Glomerular visceral epithelial cell (primary cell): ENCODE measurements at regions not wholly inside any gene's neighbourhood (a gene's known extent, or its start where the extent isn't known, plus 50 kb on each side); places are given as distances from the start of the nearest gene placed in this dataset.

Source experiments
- DNase-seq: peaks from one replicate; pipeline ENCODE4 v3.0.0-alpha.2; 2016; ENCODE audit errors: extremely low spot score

DNA sequence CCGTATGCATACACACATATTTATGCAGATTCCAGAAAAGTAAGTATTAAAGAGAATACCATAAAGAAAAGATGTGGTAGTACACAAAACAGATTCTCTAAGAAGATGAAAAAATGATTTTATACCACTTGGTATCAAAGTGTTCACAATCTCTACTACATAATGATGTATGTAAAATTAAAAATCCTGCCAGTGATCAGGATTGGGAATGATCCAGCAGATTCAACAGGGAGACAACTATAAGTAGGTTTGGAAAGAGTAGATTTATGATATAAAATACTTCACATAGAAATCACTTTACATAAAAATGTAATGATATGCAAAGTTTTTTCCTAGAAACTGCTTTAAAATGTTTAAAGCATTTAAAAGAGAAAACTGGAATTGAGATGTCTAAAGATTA is 447.0 kb downstream of the CNTNAP4 start:
- DNase-seq = no peak

DNA sequence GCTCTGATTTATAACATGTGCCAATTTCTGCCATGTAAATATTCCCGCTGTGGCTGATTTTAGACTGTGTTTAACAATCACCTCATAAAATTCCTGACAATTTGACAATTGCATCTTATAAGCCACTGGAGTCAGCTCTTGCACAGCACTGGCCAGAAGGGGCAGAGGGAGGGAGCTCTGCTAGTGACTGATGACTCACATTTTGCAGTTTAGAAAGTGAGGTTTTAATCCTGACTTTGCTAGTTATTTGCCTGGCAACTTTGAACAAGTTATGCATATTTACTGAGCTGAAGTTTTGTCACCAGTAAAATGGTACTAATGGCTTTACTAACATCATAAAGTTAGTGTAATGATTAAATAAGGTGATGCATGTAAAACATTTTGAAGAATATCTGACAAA is 452.3 kb downstream of the CNTNAP4 start:
- DNase-seq = no peak

DNA sequence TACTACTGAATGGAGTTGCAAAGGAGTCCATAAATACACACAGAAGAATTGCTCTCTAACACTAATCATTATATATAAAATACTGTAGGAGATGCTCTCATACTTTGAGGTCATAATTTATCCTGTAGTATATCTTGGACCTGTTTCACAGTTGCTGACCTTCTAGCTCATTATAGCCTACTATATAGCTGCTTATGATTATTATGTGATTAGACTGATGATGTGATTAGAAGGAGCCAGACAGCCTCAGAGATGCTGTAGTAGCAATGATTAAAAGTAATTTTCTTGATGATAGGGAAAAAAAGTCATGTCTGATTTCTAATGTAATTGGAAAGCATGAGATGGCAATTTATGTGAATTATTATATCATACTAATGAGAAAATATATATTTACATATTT is 455.7 kb downstream of the CNTNAP4 start:
- DNase-seq = no peak

DNA sequence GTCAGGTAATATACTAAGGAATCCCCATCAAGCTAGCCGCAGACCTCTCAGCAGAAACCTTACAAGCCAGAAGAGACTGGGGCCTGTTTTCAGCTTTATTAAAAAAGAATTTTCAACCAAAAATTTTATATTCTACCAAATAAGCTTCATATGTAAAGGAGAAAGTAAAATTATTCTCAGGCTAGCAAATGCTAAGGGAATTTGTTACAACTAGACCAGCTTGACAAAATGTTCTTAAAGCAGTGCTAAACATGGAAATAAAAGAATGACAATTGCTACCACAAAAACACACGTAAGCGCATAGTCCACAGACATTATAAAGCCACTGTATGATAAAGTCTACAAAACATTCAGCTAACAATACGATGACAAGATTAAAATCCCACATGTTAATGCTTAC is 449.4 kb upstream of the MON1B start:
- DNase-seq = no peak

DNA sequence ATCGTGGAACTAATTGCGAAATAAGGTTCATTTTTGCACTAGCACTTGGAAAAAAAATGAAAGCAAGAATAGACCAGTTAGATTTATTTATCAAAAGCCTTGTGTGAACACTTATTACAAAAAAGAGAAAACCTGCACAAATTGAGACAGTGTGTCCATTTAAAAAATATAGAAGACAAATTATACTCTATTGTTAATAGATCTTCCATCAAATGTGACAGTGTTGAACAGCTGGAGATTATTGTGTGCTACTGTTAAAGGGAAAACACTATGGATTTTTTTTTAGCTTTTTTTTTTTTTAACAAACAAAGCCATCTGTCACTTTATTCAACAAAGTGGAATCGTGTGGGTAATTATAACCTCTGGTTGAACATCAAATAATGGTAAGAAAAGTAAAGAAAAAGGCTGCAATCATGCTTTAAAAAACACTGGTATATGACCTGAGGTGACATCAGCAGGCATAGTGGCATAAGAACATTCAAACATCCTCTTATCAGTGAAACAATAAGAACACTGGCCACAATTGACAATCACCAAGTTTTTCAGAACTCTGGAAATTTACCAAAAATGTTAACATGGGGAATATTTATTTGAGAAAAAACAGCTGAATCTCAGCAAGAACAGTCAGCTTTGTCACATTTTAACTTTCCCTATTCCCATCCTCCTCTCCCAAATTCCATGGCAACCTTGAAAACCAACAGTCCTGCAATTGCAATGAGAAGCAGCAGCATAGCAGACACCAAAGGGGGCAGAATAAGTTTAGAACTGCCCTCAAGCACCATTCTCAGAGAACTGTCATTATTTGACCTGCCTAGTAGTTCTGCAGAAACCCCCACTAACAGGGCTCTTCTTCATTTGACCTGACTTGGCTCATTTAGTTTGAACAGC is 442.3 kb upstream of the MON1B start:
- no peak for DNase-seq

DNA sequence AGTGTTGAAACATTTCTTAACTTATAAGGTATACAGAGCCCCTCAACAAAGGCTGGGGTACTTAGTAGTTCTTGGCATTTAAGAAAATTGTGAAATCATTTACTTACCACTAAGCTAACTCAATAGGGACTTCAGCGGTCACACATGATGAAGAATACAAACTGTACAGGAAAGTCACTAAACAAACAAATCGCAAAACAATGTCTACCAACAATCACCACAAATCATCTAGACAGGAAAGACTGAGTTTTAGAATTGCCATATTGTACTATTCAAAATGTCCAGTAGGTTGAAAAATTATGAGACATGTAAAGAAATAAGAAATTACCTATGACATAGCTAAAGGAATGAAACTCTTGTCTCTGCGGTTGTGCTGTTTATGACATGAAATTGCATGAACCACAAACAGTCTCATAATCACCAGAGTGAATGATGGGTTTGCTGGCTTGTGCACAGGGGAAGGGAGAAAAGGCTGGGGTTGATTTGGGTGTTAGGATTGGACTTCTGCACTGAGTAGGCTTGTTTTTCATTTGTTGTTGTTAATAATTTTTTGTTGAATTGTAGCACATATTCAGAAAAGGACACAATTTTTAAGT is 441.1 kb upstream of the MON1B start:
- no peak for DNase-seq

DNA sequence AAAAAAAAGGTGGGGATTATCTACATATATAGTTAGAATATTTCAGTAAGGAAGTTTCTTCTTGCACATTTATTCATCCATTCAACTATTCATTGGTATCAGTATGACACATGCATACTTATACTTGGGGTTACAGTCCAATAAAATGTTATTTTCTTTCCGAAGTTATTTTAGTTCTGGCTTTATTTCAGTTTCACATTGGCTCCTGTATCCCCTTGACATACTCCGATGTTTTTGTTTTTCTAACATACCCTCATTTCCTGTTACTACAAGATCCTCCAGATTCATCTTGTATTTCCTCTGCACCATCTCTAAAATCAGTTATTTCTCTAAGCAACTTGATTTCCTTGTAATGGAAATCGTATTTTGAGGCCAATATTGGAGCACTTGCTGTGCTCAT is 435.5 kb upstream of the MON1B start:
- no peak for DNase-seq

DNA sequence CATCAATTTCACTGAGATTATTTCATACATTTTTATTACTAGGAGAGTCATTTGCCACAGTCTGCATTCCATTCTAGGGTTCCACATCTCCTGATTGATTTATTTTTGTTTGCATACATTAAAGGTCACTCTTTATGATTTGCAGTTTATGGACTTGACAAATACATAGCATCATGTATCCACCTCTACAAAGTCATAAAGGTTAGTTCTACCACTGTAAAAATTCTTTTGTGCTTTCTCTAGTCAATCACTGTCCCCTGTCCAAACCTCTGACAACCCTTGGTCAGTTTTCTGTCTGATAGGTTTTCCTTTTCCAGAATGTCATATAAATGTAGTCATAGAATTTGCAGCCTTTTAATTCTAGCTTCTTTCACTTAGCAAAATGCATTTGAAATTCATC is 434.6 kb upstream of the MON1B start:
- no peak for DNase-seq

DNA sequence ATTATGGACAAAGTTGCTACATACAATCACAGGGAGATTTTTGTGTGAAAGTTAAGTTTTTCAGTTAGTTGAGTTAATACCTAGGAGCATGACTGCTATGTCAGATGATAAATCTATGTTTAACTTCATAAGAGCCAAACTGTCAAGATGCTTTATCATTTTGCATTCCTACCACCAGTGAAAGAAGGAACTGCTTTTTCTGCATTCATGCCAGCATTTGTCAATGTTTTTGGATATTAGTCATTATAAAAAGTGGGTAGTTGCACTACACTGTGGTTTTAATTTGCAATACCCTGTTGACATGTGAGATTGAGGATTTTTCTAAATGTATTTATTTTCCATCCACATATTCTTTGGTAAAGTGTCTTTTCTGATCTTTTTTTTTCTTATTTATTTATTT is 434.0 kb upstream of the MON1B start:
- DNase-seq = no peak

DNA sequence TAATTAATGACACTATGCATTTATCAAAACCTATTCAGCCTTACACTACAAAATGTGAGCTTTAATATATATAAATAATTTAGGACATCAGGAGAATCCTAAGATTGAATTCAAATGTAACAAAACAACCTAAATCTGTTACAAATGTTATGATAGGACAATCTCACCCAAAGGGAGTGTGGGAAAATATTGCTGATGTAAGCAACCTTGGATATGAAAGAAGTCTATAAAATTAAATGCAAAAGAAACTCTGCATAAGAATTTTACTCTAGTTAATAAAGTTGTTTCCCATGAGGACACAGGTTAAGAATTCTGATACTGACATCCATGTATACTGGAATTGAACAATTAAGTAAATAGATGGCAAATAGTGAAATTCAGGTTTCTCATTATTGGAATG is 424.5 kb upstream of the MON1B start:
- no peak for DNase-seq

DNA sequence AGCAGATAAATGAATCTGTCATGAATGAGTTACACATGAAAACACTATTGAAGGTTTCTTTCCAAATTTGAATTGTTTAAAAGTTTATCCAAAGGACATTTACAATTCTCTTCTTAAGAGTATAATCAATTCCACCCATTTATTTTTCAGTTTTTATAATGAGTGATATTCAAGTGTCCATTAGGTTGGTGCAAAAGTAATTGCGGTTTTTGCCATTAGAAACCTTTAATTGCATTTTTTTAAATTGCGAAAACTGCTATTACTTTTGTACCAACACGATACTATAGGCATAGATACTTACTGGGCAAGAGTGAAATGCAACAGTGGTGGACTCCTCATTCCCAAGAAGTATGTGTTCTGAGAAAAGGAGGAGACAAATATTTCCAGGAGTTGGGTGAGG is 422.7 kb upstream of the MON1B start:
- DNase-seq = no peak

DNA sequence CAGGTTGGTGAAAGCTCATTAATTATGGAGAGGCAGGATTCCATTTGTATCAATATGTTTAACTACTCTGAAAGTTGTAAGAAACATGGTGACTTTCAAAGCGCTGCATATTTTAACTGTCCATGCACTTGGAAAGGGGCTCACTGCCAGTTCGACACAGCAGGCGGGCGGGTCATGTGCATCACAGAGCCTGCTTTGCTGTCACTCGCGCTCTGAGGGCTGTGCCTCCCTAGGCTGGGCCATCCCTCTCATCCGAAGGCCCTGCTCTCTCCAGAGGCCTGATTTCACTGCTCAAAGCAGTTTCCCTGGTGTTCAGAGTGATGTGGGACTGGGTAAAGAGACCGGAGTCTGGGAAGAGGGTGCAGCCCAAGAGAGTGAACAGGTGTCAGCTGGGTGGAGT is 422.0 kb upstream of the MON1B start:
- DNase-seq = no peak

DNA sequence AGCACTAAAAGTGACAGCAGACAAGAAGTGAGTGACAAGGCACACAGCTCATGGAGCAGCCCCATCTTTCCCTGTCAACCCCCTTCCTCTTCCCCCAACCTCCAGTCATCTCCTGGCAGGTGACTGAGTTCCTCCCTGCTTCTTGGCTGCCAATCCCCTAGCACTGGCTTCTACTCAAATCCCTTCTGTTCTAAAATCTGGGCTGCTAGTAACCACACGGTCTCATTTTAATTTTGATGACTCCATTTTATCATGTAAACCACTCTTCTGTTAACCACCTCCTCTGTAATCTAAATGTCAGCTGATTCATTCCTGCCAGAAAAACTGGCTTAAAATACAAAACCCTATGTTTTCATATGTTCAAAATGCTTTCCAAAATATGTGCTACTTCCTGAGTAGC is 419.8 kb upstream of the MON1B start:
- DNase-seq = no peak

DNA sequence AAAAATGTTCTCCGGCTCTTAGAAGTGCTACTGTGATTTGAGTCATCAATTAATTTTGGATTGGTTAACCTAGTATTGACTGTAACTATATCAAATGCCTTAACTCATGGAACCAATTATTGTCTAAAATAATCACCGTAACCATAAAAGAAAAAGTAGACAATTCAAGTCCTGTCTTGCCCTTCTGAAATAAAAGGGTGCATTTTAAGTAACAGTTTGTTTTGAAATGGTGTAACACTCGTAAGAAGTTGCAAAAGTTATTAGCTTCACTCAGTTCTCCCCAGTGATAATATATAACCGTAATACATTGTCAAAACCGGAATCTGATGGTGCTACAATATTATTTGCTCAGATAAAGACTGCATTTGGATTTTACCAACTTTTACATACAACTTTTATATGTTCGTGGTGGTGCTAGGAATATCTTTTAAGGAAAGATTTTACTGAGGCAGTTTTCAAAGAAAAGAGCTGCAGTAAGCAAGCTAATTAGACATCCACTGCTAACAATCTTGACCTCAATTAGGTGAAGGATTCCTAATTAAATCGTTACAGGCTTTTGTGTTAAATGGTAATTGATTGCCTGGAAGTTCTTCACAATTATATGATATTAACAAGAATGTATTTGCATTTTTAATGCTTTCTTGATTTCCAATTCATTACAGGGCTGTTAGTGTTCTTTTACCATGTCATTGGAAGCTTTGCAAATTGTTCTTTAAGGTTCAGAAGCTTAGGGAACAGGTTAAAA is 413.1 kb upstream of the MON1B start:
- no peak for DNase-seq

DNA sequence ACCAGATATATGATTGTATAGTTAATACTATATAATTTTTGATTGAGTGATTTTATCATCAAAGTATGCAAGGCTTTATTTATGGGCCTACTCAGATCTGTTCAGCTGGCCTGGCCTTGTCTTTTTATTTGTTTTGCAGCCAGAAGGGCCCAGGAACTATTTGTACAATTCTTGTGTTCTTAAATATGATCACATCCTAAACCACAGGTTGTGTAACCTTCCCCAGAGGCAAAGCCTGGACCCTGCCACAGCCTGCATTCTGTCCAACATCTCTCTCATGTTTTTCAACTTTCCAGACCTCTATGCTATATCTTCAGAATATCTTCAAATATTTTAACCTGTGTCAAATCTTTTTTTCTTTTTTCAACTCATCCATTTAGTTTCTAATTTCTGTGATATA is 410.4 kb upstream of the MON1B start:
- DNase-seq = no peak

DNA sequence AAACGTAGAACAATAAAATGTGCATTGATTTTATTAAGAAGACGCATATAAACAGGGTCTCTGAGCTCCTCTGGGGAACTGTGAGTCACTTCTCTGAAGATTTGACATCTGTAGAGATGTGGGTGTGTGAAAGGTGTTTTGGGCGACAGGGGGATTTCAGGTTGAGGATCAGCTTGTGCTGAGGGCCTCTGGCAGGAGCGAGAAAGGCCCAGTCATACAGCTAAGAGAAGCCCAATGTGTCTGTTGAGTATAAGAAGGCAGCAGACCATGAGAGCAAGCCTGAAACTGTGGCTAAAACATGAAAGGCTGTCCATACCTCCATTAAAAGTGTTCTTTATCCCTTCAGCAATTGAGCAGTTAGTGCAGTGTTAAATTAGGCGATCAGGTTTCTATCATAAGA is 406.5 kb upstream of the MON1B start:
- no peak for DNase-seq

DNA sequence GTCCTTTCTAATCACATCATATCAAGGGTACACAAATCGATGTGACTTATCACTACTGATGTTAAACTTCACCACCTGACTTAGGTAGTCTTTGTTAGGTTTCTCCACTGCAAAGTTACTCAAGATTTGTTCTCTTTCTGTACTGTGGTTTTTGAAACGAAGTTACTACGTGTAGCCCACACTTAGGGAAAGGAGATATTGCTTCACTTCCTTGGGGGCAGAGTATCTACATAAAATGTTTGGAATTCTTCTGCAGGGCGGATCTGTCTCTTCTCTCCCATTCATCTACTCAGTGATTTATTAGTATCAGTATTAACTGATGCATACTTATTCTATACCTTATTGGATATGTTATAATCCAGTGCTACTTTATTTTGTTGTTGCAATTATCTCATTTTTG is 403.6 kb upstream of the MON1B start:
- no peak for DNase-seq

DNA sequence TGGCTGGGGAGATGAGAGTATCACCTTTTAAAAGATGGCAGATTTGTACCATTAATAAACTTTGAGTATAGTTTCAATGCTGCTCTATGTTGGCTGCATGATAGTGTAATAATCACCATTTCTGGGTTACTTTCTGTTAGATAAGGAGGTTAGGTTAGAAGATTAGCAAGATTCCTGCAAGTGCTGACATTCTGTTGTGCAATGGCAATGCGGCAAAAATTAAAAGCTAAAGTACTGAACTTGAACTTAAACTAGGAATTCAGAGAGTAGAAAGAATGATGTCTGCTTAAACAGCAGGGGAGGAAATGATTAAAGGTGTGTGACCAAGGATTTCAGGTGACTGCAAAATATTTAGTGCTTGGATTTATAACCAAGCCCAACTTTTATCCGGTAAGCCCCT is 399.8 kb upstream of the MON1B start:
- DNase-seq = no peak

DNA sequence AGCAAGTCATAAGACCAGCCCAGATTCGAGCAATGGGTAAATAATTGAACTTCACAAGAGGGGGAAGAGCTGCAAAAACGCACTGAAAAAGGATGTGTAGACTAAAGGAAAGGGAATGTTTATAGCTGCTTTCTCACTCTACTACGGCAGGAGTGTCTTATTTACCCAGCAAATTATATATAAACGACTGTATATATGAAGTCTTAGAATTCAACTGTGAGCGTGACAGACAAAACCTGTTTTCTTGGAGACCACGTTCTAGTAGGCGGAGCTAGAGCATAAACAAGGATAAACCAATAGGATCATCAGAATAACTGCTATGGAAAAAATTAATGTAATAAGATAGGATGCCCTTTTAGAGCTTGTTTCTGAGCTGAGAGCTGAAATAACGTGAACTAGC is 394.6 kb upstream of the MON1B start:
- DNase-seq = no peak

DNA sequence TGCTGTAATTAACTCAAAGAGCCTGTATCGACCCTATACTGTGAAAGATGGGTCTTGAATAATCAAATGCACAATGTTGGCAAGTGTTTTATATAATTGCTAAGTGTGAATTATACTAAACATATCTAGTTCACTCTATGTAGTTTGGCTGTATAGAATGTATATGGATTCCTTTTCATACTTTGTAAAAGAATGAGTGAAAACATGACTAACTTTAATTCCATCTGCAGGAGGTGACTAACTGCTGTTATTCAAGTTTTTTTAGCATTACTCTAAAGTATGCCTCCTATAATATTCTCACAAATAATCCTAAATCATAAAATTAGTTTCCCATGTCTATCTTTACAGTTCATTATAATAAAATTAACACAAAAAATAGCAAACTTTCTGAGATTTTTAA is 394.0 kb upstream of the MON1B start:
- DNase-seq = no peak

DNA sequence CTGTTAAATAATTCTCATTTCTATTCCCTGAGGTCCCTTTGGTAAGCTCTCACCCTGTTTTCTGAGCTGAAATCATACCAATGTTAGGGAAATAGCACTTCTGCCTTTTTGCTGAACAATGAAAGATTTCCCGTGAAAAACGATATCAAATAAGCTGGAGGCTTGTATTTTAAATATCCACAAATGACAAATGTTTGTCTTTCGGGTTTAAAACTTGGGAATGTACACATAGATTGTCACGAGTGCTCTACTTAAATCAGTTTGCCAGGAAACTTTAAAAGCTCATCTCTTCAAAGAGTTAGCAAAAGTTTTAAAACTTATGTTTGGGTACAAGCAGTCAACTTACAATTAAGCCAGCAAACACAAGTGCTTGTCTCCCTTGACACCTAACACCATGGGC is 393.5 kb upstream of the MON1B start:
- DNase-seq = no peak

DNA sequence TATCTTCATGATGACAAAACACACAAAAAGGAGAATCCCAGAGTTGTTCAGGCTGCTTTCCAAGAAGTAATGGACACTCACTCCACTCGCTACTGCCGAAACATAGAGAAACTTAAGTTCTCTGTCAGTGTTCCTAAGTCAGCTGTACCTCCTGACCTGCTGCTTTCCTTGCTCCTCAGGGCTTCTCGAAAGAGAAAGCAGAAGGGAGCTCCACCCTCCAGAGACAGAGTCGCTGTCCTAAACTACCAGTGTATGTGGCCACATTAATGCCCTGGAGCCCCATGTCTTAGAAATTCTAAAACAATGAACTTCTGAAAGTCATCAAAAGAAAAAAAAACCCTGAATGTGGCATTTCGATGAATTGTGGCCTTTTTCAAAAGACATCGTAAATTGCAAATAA is 390.8 kb upstream of the MON1B start:
- no peak for DNase-seq

DNA sequence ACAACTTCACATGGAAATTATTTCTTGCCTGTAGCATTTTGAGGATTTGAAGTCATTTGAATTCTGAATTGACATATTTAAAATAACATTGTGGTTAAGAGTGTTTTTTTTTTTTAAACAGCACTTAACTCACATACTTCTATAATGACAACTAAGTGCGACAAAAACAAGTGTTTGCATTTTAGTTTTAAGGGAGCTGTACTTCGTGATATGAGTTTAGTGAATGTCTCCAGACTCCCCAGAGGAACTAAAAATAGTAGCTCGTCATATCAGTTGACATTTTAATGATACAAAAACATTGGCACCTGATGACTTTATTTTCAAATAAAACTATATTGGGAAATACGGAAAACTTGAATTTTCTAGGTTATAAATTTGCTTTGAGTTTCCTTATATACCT is 389.6 kb upstream of the MON1B start:
- DNase-seq = no peak
